AG09309 (cell line): ENCODE measurements at regions not wholly inside any gene's neighbourhood (a gene's known extent, or its start where the extent isn't known, plus 50 kb on each side); places are given as distances from the start of the nearest gene placed in this dataset.

ENCODE experiments used
- DNase-seq: peaks from one replicate; pipeline ENCODE4 v3.0.0-alpha.2; 2010; ENCODE audit warnings: low read depth
- H3K4me3 ChIP-seq: 2 replicates; pipeline ENCODE4 v1.5.1; 2011; ENCODE audit warnings: mild to moderate bottlenecking, low read depth, low read length, moderate library complexity; ENCODE audit not compliant: control insufficient read depth
- TF ChIP-seq, protein P1 (sequence below): IDR thresholded peaks from 2 replicates; pipeline ENCODE4 v1.5.1; 2011; ENCODE audit warnings: mild to moderate bottlenecking, low read depth, low read length, inconsistent platforms; ENCODE audit not compliant: insufficient read depth, control insufficient read depth; ENCODE audit errors: missing control alignments

GRCh38 chr2:6234702-6235101 lies 542.5 kb downstream of the SOX11 start:
- DNase-seq: no peak
- TF ChIP-seq, protein P1, sequence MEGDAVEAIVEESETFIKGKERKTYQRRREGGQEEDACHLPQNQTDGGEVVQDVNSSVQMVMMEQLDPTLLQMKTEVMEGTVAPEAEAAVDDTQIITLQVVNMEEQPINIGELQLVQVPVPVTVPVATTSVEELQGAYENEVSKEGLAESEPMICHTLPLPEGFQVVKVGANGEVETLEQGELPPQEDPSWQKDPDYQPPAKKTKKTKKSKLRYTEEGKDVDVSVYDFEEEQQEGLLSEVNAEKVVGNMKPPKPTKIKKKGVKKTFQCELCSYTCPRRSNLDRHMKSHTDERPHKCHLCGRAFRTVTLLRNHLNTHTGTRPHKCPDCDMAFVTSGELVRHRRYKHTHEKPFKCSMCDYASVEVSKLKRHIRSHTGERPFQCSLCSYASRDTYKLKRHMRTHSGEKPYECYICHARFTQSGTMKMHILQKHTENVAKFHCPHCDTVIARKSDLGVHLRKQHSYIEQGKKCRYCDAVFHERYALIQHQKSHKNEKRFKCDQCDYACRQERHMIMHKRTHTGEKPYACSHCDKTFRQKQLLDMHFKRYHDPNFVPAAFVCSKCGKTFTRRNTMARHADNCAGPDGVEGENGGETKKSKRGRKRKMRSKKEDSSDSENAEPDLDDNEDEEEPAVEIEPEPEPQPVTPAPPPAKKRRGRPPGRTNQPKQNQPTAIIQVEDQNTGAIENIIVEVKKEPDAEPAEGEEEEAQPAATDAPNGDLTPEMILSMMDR: no peak
- no peak overlapping the region for H3K4me3 ChIP-seq

- H3K4me3 ChIP-seq: no peak overlapping the region
- no peak for DNase-seq
- TF ChIP-seq, protein P1: no peak
Observed at GRCh38 chr2:6236317-6236716, 544.1 kb downstream of the SOX11 start.

DNA sequence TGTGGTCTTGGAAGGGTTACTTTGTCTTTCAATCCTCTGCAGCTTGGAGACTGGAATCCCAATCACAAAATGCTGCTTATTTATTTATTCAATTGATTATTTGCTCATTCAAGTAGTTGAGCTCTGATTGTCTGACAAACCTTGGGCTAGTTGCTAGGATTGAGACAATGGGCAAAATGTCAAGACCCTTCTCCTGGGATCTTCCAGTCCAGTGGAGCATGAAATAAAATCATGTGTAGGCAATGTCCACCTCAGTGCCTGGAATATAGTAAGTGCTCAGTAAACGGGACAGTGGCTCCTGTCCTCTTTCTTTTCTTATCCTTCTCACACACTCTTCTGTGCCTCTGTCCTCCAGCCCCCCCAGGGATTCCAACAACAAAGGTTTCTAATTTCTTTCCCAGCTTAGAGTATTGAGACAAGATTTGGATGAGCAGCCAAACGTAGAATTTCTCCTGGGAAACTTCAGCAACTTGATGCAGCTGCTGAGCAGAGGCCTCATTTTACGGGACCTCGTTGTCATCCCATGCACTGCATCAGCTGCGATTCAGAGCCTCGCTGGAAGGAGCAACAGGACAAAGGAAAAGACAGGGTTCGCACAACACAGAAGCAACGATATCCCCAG lies 545.0 kb downstream of the SOX11 start:
- H3K4me3 ChIP-seq: no peak overlapping the region
- TF ChIP-seq, protein P1: no peak
- DNase-seq: no peak

DNA sequence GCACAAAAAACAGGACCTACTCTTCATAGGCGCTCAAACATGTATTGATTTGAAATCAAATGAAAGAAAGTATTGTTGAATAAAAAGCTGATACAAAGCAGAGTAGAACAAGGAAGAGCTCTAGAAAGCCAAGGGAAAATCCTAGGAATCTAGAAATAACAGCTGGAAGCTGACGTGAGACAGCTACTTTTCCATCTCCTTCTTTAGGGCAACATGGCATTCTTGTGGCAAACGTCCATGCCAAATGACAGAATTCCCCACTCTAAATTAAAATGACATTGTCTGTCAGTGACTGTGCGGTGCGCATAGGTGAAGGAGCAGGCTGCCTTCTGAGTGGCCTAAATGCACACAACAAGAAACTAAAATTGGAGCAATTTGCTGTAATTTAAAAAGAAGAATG lies 557.4 kb downstream of the SOX11 start:
- H3K4me3 ChIP-seq: no peak overlapping the region
- TF ChIP-seq, protein P1: no peak
- no peak for DNase-seq

DNA sequence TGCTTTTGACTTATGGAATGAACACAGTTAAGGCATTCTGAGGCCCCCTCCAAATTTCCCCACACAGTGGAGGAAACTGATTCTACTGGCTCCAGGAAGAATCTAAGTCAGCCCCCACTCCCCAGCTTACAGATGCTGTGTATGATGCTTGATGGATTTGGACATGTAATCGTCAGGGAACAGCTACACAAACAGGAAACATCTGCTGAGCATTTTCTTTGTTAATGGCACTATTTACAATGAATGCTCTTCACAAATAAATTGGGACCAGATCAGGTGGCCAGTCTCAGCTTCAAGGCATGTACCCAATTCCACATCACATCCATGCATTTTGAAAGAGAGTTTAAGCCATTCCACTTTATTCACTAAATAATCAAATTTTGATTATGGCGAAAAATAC lies 562.3 kb downstream of the SOX11 start:
- TF ChIP-seq, protein P1: no peak
- H3K4me3 ChIP-seq: no peak overlapping the region
- no peak for DNase-seq

- TF ChIP-seq, protein P1: no peak
- DNase-seq: no peak
- H3K4me3 ChIP-seq: no peak overlapping the region
Observed at GRCh38 chr2:6264198-6264597, 572.0 kb downstream of the SOX11 start.

DNA sequence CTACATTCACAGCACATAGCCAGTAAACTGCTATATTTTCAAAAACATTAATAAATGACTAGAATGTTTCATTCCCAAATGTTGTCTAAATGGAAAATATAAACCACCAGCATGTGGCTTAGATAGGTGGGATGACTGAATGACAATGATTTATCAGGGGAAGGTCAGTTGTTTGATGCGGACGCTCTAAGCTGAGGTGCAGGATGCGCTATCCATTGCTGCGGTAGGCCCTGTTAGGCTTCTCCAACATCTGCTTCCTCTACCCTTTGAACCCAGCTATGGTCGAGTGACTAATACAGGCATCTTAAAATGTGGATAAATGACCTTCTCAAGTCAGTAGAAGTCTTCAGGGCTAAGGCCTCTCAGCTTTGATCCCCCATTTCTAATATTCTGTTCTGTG lies 584.2 kb downstream of the CMPK2 start:
- TF ChIP-seq, protein P1: no peak
- DNase-seq: no peak
- no peak overlapping the region for H3K4me3 ChIP-seq
